C4-2B (cell line): ENCODE measurements at regions not wholly inside any gene's neighbourhood (a gene's known extent, or its start where the extent isn't known, plus 50 kb on each side); places are given as distances from the start of the nearest gene placed in this dataset.

Source experiments
- ZFX ChIP-seq: fragments of 450-650 bp; IDR thresholded peaks from 2 replicates; pipeline ENCODE4 v1.6.1; 2017
- TF ChIP-seq, protein P1 (sequence below): fragments of 450-650 bp; conservative IDR thresholded peaks from 2 replicates; pipeline ENCODE4 v1.5.1; 2017; ENCODE audit warnings: mild to moderate bottlenecking

DNA sequence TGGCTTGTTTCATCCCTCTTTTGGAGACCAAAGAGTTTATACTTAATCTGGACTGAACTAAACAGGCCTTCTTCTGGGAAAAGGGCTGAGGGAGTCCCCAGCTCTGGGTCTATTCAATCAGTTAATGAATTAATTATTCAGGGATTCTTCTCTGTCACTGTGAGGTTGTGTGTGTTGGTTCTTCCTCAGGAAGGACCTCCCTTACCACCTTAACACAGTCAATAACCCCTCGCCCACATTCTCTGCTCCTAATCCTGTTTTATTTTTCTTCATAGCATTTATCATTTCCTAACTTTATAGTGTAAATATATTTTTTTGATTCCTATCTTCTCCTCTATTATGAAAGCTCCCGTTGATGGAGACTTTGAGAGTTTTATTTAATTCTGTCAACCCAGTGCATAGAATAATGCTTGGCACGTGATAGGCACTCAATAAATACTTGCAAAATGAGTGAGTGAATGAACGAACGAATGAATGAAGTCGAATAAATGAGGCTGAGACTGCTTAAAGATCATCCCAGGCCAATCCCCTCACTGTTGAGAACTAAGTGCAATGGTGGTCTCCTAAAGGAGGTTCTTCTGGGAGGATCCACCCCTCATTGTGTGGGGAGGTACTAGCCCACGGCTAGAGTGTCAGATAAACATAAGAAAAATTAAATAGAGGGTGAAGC is 179.6 kb upstream of the JARID2 start:
- TF ChIP-seq, protein P1, sequence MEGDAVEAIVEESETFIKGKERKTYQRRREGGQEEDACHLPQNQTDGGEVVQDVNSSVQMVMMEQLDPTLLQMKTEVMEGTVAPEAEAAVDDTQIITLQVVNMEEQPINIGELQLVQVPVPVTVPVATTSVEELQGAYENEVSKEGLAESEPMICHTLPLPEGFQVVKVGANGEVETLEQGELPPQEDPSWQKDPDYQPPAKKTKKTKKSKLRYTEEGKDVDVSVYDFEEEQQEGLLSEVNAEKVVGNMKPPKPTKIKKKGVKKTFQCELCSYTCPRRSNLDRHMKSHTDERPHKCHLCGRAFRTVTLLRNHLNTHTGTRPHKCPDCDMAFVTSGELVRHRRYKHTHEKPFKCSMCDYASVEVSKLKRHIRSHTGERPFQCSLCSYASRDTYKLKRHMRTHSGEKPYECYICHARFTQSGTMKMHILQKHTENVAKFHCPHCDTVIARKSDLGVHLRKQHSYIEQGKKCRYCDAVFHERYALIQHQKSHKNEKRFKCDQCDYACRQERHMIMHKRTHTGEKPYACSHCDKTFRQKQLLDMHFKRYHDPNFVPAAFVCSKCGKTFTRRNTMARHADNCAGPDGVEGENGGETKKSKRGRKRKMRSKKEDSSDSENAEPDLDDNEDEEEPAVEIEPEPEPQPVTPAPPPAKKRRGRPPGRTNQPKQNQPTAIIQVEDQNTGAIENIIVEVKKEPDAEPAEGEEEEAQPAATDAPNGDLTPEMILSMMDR = no peak
- TF ChIP-seq ZFX = no peak
